ENCODE measurements at regions not wholly inside any gene's neighbourhood (a gene's known extent, or its start where the extent isn't known, plus 50 kb on each side); places are given as distances from the start of the nearest gene placed in this dataset.
"Not testable (repeated sequence)": the region's sequence is repeated elsewhere in the genome, so short reads cannot be mapped to it uniquely, and the experiment has no call there.

- peaks cover 16% of the 10 kb centered on the region for H3K9me3 Mint-ChIP-seq
- no peak for DNase-seq (ENCODE audit: low spot score)
- H3K27ac Mint-ChIP-seq = no peak overlapping the region
- H3K36me3 Mint-ChIP-seq (ENCODE audit: low read depth) = no peaks in the 10 kb centered on the region
- intact Hi-C loops (cut with micrococcal nuclease) = no loop called here
- H3K4me1 Mint-ChIP-seq (ENCODE audit: low read depth) = no peaks in the 10 kb centered on the region
- H3K27me3 Mint-ChIP-seq (ENCODE audit: low read depth) = no peaks in the 10 kb centered on the region
- no peak overlapping the region for H3K4me3 Mint-ChIP-seq (ENCODE audit: low read depth)
Measured at GRCh38 chr7:153541903-153542302, 510.3 kb upstream of the DPP6 start.

- Mint-ChIP-seq H3K36me3 (ENCODE audit: low read depth) (no peaks in the 10 kb centered on the region), H3K4me1 (ENCODE audit: low read depth) (no peaks in the 10 kb centered on the region), H3K4me3 (ENCODE audit: low read depth) (no peak overlapping the region), H3K27me3 (ENCODE audit: low read depth) (no peaks in the 10 kb centered on the region), H3K27ac (no peak overlapping the region), H3K9me3 (peaks cover 16% of the 10 kb centered on the region)
- intact Hi-C loops (cut with micrococcal nuclease) = no loop called here
- no peak for DNase-seq (ENCODE audit: low spot score)
Measured at GRCh38 chr7:153543232-153543631, 509.0 kb upstream of the DPP6 start.

GRCh38 chr7:153550173-153550572 lies 502.0 kb upstream of the DPP6 start:
- no peak overlapping the region for H3K4me3 Mint-ChIP-seq (ENCODE audit: low read depth)
- H3K27ac Mint-ChIP-seq = no peak overlapping the region
- H3K36me3 Mint-ChIP-seq (ENCODE audit: low read depth) = no peaks in the 10 kb centered on the region
- no peaks in the 10 kb centered on the region for H3K27me3 Mint-ChIP-seq (ENCODE audit: low read depth)
- H3K4me1 Mint-ChIP-seq (ENCODE audit: low read depth) = no peaks in the 10 kb centered on the region
- H3K9me3 Mint-ChIP-seq = no peaks in the 10 kb centered on the region
- intact Hi-C loops (cut with micrococcal nuclease) = no loop called here
- DNase-seq (ENCODE audit: low spot score) = no peak

GRCh38 chr7:153564391-153564790 lies 487.8 kb upstream of the DPP6 start:
- H3K36me3 Mint-ChIP-seq (ENCODE audit: low read depth) = no peaks in the 10 kb centered on the region
- H3K27me3 Mint-ChIP-seq (ENCODE audit: low read depth) = no peaks in the 10 kb centered on the region
- H3K4me3 Mint-ChIP-seq (ENCODE audit: low read depth) = no peak overlapping the region
- no peak for DNase-seq (ENCODE audit: low spot score)
- peaks cover 50% of the 10 kb centered on the region for H3K9me3 Mint-ChIP-seq
- intact Hi-C loops (cut with micrococcal nuclease) = no loop called here
- H3K27ac Mint-ChIP-seq = no peak overlapping the region
- H3K4me1 Mint-ChIP-seq (ENCODE audit: low read depth) = no peaks in the 10 kb centered on the region

GRCh38 chr7:153566324-153566723 lies 485.9 kb upstream of the DPP6 start:
- Mint-ChIP-seq H3K27me3 (ENCODE audit: low read depth) (no peaks in the 10 kb centered on the region), H3K9me3 (peaks cover 53% of the 10 kb centered on the region), H3K36me3 (ENCODE audit: low read depth) (no peaks in the 10 kb centered on the region), H3K4me1 (ENCODE audit: low read depth) (no peaks in the 10 kb centered on the region), H3K27ac (no peak overlapping the region), H3K4me3 (ENCODE audit: low read depth) (no peak overlapping the region)
- DNase-seq (ENCODE audit: low spot score) = no peak
- intact Hi-C loops (cut with micrococcal nuclease) = no loop called here

GRCh38 chr7:153567426-153567825 lies 484.8 kb upstream of the DPP6 start:
- Mint-ChIP-seq H3K9me3 (peaks cover 51% of the 10 kb centered on the region), H3K36me3 (ENCODE audit: low read depth) (no peaks in the 10 kb centered on the region)

GRCh38 chr7:153569520-153569919 lies 482.7 kb upstream of the DPP6 start:
- DNase-seq (ENCODE audit: low spot score); H3K4me1 Mint-ChIP-seq (ENCODE audit: low read depth); H3K4me3 Mint-ChIP-seq (ENCODE audit: low read depth); intact Hi-C loops (cut with micrococcal nuclease); H3K36me3 Mint-ChIP-seq (ENCODE audit: low read depth); H3K27ac Mint-ChIP-seq; H3K27me3 Mint-ChIP-seq (ENCODE audit: low read depth): not testable (repeated sequence)
- peaks cover 63% of the 10 kb centered on the region for H3K9me3 Mint-ChIP-seq

More at GRCh38 chr7:153567426-153567825, 484.8 kb upstream of the DPP6 start:
- H3K27ac Mint-ChIP-seq = no peak overlapping the region
- H3K27me3 Mint-ChIP-seq (ENCODE audit: low read depth) = no peaks in the 10 kb centered on the region
- intact Hi-C loops (cut with micrococcal nuclease) = no loop called here
- H3K4me1 Mint-ChIP-seq (ENCODE audit: low read depth) = no peaks in the 10 kb centered on the region
- no peak overlapping the region for H3K4me3 Mint-ChIP-seq (ENCODE audit: low read depth)
- DNase-seq (ENCODE audit: low spot score) = no peak

GRCh38 chr7:153576096-153576495 lies 476.1 kb upstream of the DPP6 start:
- Mint-ChIP-seq H3K27me3 (ENCODE audit: low read depth) (no peaks in the 10 kb centered on the region), H3K4me1 (ENCODE audit: low read depth) (no peaks in the 10 kb centered on the region), H3K27ac (no peak overlapping the region), H3K36me3 (ENCODE audit: low read depth) (no peaks in the 10 kb centered on the region), H3K4me3 (ENCODE audit: low read depth) (no peak overlapping the region), H3K9me3 (peaks cover 65% of the 10 kb centered on the region)
- no peak for DNase-seq (ENCODE audit: low spot score)
- intact Hi-C loops (cut with micrococcal nuclease) = no loop called here

- intact Hi-C loops (cut with micrococcal nuclease) = no loop called here
- Mint-ChIP-seq H3K27me3 (ENCODE audit: low read depth) (no peaks in the 10 kb centered on the region), H3K9me3 (peaks cover 58% of the 10 kb centered on the region), H3K4me1 (ENCODE audit: low read depth) (no peaks in the 10 kb centered on the region), H3K27ac (no peak overlapping the region), H3K36me3 (ENCODE audit: low read depth) (no peaks in the 10 kb centered on the region), H3K4me3 (ENCODE audit: low read depth) (no peak overlapping the region)
- DNase-seq (ENCODE audit: low spot score) = no peak
Measured at GRCh38 chr7:153581419-153581818, 470.8 kb upstream of the DPP6 start.

GRCh38 chr7:153584132-153584531 lies 468.1 kb upstream of the DPP6 start:
- DNase-seq (ENCODE audit: low spot score) = no peak
- H3K4me1 Mint-ChIP-seq (ENCODE audit: low read depth) = no peaks in the 10 kb centered on the region
- H3K27me3 Mint-ChIP-seq (ENCODE audit: low read depth) = no peaks in the 10 kb centered on the region
- H3K9me3 Mint-ChIP-seq = peaks cover 35% of the 10 kb centered on the region
- no peak overlapping the region for H3K4me3 Mint-ChIP-seq (ENCODE audit: low read depth)
- intact Hi-C loops (cut with micrococcal nuclease) = no loop called here
- no peaks in the 10 kb centered on the region for H3K36me3 Mint-ChIP-seq (ENCODE audit: low read depth)
- H3K27ac Mint-ChIP-seq = no peak overlapping the region

GRCh38 chr7:153588586-153588985 lies 463.6 kb upstream of the DPP6 start:
- H3K4me3 Mint-ChIP-seq (ENCODE audit: low read depth) = no peak overlapping the region
- H3K9me3 Mint-ChIP-seq = peaks cover 14% of the 10 kb centered on the region
- no peak overlapping the region for H3K27ac Mint-ChIP-seq
- H3K36me3 Mint-ChIP-seq (ENCODE audit: low read depth) = no peaks in the 10 kb centered on the region
- no peak for DNase-seq (ENCODE audit: low spot score)
- intact Hi-C loops (cut with micrococcal nuclease) = no loop called here
- no peaks in the 10 kb centered on the region for H3K4me1 Mint-ChIP-seq (ENCODE audit: low read depth)
- H3K27me3 Mint-ChIP-seq (ENCODE audit: low read depth) = no peaks in the 10 kb centered on the region

- Mint-ChIP-seq H3K27me3 (ENCODE audit: low read depth) (no peaks in the 10 kb centered on the region), H3K4me3 (ENCODE audit: low read depth) (no peak overlapping the region)
- DNase-seq (ENCODE audit: low spot score) = no peak
Measured at GRCh38 chr7:153590136-153590535, 462.1 kb upstream of the DPP6 start.

GRCh38 chr7:153590571-153590970 lies 461.6 kb upstream of the DPP6 start:
- no peak for DNase-seq (ENCODE audit: low spot score)
- Mint-ChIP-seq H3K27ac (no peak overlapping the region), H3K4me3 (ENCODE audit: low read depth) (no peak overlapping the region), H3K4me1 (ENCODE audit: low read depth) (no peaks in the 10 kb centered on the region), H3K36me3 (ENCODE audit: low read depth) (no peaks in the 10 kb centered on the region), H3K27me3 (ENCODE audit: low read depth) (no peaks in the 10 kb centered on the region), H3K9me3 (peaks cover 11% of the 10 kb centered on the region)
- intact Hi-C loops (cut with micrococcal nuclease) = no loop called here

More at GRCh38 chr7:153590136-153590535, 462.1 kb upstream of the DPP6 start:
- no peak overlapping the region for H3K27ac Mint-ChIP-seq
- intact Hi-C loops (cut with micrococcal nuclease) = no loop called here
- no peaks in the 10 kb centered on the region for H3K36me3 Mint-ChIP-seq (ENCODE audit: low read depth)
- H3K4me1 Mint-ChIP-seq (ENCODE audit: low read depth) = no peaks in the 10 kb centered on the region
- H3K9me3 Mint-ChIP-seq = peaks cover 8% of the 10 kb centered on the region

- no peak for DNase-seq (ENCODE audit: low spot score)
- Mint-ChIP-seq H3K36me3 (ENCODE audit: low read depth) (no peaks in the 10 kb centered on the region), H3K27me3 (ENCODE audit: low read depth) (no peaks in the 10 kb centered on the region), H3K9me3 (peaks cover 26% of the 10 kb centered on the region), H3K4me3 (ENCODE audit: low read depth) (no peak overlapping the region), H3K4me1 (ENCODE audit: low read depth) (no peaks in the 10 kb centered on the region), H3K27ac (no peak overlapping the region)
- intact Hi-C loops (cut with micrococcal nuclease) = no loop called here
Measured at GRCh38 chr7:153607354-153607753, 444.8 kb upstream of the DPP6 start.
